ENCODE measurements at regions not wholly inside any gene's neighbourhood (a gene's known extent, or its start where the extent isn't known, plus 50 kb on each side); places are given as distances from the start of the nearest gene placed in this dataset.

GRCh38 chr3:72569754-72570440 lies 278.3 kb downstream of the SHQ1 start:
- no peak for TF ChIP-seq POLR2A (IDR thresholded peaks at IDR 0.05)
- no peak for TF ChIP-seq POLR2AphosphoS5 (IDR thresholded peaks at IDR 0.05; ENCODE audit: insufficient read depth in 1 of 2, low read depth in 1 of 2)

Measured in vagina (tissue), 2 donors.